ENCODE measurements at regions not wholly inside any gene's neighbourhood (a gene's known extent, or its start where the extent isn't known, plus 50 kb on each side); places are given as distances from the start of the nearest gene placed in this dataset.
"Not testable (repeated sequence)": the region's sequence is repeated elsewhere in the genome, so short reads cannot be mapped to it uniquely, and the experiment has no call there.

DNA sequence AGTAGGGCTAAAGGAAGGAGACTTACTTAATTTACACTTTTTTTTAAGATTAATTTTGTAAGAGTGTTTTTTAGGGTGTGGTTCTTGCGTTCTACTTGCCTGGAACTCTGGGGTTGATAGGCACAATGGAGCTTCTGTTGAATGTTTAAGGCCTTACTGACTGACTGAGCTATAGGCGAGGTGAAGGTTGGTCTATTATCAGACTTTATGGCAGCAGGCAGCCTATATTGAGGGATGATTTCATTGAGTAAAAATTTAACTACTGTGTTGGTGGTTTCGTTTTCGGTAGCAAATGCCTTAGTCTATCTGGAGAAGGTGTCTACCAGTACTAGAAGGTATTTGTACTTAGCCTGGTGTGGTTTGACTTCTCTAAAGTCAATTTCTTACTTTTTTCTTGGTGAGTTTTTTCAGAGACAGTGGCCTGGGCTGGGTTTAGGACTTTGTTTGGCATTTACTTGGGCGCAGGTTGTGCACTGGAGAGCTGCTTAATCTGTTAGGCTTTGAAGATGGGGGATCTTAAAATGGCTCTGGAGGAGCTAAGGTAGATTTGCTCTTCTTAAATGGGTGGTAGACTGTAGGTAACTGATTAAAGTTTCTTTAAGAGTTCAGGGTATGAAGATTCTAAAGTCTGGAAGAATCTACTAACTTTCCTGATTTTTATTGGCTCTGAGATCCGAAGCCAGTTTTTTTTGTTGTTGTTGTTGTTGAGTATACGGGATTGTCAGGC lies 164.5 kb upstream of the CCZ1B start:
- not testable (repeated sequence) for DNase-seq (ENCODE audit: low read depth in 2 of 2)

DNA sequence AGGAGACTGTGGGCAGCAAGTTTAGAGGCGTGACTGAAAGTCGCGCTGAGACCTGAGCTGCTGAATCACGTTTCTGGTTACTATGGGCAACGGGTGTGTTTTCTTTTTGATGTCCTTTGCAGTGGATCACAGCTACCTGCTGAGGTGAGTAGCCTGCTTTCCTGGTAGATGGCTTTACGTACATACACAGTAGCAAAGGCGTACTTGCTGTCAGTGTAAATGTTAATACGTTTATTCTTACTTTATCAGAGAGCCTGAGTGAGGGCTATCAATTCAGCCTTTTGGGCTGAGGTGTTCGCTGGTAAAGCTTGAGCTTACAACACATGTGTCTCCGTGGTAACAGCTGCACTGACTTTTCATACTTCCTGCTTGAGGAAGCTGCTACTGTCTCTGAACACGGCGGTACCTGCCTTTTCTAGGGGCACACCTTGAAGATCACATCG lies 165.1 kb upstream of the CCZ1B start:
- DNase-seq (ENCODE audit: low read depth in 2 of 2): peak in 1 of 2 donors; percentile 22

DNA sequence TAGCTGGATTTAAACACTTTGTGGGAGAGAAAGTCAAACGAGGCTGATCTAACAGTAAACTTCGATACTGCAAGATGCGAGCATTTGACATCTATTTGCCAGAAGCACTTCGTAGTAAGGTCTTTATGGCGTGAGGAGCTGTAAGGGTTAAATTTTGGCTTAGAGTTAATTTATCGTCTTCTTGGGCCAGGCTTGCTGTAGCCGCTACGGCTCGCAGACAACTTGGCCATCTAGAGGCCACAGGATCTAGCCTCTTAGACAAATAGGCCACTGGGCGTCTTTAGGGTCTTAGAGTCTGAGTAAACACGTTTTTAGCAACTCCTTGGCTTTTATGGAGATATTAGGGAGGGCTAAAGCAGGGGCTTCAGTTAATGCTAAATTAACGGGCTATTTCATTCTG lies 165.6 kb upstream of the CCZ1B start:
- not testable (repeated sequence) for DNase-seq (ENCODE audit: low read depth in 2 of 2)

DNA sequence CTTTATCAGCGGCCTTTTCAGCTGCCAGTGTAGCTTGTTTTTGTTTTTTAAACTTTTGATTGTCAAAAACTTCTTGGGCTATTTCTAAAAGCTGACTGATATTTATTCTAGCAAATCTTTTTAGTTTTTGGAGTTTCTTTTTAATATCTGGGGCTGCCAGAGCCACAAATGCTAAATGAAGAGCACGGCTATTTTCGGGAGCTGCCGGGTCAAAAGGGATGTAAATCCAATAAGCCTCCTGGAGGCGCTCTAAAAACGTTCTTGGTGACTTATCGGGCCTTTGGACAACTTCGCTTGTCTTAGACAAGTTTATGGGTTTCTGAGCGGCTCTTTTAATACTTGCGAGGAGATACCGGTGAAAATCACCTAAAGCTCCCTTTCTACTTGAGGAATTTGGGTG lies 166.1 kb upstream of the CCZ1B start:
- DNase-seq (ENCODE audit: low read depth in 2 of 2): not testable (repeated sequence)

DNA sequence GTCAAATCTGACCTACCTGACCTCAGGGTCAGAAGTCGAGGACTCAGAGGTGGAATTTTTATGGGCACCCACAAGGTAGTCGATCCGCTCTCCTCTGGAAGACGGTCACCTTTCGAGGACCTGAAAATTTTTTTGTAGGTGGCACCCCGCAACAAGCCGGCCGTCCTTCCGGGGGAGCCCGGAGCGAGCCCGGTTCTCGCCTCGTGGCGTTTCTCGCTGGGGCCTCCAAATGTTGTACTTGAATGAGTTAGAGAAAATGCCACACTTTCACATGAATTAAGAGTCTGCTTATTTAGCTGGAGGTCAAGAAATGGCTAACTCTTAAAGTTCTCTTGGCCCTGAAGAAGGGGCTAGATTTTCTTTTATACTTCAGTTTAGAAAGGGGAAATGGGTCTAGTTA lies 169.0 kb upstream of the CCZ1B start:
- DNase-seq (ENCODE audit: low read depth in 2 of 2): not testable (repeated sequence)

DNA sequence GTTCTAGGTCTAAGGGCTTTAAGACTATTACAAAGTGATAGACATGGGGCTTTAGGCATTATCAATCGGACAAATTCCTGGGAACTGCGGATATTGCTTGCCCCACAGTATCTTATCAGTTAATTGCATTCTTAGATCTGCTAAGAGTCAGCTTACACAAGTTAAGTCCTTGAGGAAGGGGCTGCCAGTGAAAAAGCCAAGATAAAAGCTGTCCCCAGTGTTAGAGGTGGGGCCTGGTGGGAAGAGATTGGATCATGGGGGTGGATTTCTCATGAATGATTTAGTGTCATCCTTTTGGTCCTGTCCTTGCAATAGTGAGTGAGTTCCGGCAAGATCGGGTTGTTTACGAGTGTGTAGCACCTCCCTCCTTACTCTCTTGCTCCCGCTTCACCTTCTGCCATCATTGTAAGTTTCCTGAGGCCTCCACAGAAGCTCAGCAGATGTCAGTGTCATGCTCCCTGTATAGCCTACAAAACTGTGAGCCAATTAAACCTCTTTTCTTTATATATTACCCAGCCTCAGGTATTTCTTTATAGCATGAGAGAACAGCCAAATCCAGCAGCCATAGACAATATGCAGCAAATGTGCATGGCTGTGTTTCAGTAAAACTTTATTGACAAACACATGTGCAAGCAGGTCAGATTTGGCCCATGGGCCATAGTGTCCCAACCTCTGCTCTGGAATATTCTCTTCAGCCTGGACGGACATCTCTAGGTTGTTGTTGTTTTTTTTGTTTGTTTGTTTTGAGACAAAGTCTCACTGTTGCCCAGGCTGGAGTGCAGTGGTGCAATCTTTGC lies 169.6 kb upstream of the CCZ1B start:
- not testable (repeated sequence) for DNase-seq (ENCODE audit: low read depth in 2 of 2)

DNA sequence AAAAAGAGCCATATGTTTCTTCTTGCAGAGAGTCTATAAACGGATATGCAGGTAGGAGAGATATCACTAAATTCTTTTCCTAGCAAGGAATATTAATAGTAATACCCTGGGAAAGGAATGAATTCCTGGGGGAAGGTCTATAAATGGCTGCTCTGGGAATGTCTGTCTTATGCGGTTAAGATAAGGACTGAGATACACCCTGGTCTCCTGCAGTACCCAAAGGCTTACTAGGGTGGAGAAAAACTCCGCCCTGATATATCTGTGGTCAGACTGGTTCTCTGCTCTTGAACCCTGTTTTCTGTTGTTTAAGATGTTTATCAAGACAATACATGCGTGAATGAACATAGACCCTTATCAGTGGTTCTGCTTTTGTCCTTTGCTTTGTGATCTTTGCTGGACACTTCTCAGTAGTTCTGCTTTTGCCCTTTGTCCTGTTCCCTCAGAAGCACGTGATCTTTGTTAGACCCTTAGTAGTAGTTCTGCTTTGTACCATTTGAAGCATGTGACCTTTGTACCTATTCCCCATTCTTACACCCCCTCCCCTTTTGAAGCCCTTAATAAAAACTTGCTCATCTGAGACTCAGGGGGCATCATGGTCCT lies 173.1 kb upstream of the CCZ1B start:
- DNase-seq (ENCODE audit: low read depth in 2 of 2): not testable (repeated sequence)

DNA sequence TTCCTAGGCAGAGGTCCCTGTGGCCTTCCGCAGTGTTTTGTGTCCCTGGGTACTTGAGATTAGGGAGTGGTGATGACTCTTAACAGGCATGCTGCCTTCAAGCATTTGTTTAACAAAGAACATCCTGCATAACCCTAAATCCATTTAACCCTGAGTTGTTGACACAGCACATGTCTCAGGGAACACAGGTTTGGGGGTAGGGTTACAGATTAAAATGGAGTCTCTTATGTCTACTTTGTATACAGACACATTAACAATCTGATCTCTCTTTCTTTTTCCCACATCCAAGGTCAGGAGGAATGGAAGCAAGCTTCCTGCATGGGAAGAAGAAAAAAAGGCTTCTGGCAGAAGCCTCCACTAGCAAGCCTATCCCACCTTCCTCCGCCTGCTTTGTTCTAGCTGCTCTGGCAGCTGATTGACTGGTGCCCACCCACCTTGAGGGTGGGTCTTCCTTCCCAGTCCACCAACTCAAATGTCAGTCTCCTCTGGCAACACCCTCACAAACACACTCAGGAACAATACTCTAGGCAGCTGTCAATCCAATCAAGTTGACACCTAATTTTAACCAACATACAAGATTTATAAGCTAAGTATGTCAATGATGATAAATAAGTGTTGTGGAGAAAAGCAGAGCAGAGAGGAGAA lies 176.5 kb upstream of the CCZ1B start:
- DNase-seq (ENCODE audit: low read depth in 2 of 2): no peak

DNA sequence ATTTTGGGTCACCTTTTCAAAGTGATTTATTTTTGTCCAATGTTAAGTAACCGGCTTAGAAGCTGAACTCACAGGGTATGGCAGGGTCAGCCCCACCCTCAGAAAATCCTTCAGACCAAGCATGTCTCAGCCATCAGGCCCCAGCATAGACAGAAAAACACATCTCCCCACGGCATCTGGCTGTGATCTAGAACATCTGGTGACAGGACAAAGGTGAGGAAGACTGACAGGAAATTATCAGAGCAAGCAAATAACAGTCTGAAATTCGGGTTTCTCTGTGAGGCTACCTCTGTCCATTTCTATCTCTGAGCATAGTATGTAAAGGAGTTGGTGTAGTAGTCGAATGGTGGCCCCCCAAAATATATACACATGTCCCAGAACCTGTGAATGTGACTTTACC lies 177.0 kb upstream of the C1GALT1 start:
- DNase-seq (ENCODE audit: low read depth in 2 of 2): no peak

DNA sequence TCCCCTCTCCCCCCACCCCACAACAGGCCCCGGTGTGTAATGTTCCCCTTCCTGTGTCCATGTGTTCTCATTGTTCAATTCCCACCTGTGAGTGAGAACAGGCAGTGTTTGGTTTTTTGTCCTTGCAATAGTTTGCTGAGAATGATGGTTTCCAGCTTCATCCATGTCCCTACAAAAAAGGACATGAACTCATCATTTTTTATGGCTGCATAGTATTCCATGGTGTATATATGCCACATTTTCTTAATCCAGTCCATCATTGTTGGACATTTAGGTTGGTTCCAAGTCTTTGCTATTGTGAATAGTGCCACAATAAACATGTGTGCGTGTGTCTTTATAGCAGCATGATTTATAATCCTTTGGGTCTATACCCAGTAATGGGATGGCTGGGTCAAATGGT lies 176.4 kb upstream of the C1GALT1 start:
- not testable (repeated sequence) for DNase-seq (ENCODE audit: low read depth in 2 of 2)

DNA sequence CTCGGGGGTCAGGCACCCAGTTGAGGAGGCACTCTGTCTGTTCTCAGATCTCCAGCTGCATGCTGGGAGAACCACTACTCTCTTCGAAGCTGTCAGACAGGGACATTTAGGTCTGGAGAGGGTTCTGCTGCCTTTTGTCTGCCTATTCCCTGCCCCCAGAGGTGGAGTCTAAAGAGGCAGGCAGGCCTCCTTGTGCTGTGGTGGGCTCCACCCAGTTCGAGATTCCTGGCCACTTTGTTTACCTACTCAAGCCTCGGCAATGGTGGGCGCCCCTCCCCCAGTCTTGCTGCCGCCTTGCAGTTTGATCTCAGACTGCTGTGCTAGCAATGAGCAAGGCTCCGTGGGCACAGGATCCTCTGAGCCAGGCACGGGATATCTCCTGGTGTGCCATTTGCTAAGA lies 171.1 kb upstream of the C1GALT1 start:
- not testable (repeated sequence) for DNase-seq (ENCODE audit: low read depth in 2 of 2)

DNA sequence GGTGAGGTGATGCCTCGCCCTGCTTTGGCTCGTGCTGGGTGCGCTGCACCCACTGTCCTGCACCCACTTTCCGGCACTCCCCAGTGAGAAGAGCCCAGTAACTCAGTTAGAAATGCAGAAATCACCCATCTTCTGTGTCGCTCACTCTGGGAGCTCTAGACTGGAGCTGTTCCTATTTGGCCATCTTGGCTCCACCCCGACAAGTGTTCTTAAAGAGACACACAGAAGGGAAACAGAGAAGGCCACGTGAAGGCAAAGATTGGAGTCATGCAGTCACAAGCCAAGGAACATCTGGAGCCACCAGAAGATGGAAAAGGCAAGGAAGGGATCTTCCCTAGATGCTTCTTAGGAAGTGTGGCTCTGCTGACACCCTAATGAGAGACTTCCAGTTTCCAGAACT lies 170.6 kb upstream of the C1GALT1 start:
- not testable (repeated sequence) for DNase-seq (ENCODE audit: low read depth in 2 of 2)

DNA sequence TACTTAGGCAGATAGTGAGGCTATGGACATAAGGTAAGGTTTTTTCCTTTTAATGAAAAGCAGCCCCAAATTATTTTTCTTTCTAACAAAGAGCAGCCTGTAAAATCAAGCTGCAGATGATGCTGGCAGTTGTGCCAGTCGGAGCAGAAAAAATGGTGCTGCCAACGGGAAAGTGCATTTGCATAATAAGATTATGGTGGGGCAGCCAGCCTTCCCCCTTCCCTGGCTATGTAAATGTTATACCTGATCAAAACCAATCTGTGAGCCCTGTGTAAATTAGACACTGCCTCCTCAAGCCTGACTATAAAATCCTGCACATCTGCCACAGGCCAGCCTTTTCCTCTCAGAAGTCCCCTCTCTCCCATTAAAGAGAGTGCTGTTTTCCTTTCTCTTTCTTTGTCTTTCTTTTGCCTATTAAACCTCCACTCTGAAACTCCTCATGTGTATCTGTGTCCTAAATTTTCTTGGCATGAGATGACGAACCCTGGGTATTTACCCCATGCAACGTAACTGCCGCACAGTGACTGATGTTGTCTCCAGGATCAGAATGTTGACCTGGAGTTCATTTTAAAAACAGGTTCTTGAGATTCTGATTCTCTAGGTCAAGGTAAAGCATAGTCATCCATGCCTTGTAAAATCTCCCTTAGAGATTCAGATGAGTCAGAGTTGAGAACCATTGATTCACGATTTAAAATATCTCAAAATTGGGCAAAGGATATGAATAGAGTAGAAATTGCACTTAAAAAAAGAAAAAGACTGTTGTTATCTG lies 167.3 kb upstream of the C1GALT1 start:
- no peak for DNase-seq (ENCODE audit: low read depth in 2 of 2)

DNA sequence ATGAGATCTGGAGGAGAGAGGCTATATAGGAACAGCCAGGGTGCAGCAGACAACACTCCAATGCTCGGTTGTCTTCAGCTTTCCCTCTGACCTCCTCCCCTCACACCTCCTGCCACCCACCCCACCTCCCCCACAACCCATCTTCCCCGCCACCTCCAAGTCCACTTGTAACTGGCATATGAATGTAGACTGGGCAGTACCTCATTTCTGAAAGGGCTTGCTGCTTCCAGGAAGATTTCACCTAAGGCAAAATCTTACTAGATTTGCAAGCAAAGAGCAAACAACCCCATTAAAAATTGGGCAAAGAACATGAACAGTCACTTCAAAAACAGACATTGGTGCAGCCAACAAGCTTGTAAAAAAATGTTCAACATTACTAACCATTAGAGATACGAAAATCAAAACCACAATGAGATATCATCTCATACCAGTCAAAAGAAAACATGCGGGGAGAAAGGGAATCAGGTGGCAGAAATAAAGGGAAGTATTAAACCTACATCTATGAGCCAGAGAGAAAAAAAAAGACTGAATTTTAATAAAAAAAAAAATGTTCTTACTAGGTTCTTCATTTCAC lies 164.6 kb upstream of the C1GALT1 start:
- no peak for DNase-seq (ENCODE audit: low read depth in 2 of 2)

DNA sequence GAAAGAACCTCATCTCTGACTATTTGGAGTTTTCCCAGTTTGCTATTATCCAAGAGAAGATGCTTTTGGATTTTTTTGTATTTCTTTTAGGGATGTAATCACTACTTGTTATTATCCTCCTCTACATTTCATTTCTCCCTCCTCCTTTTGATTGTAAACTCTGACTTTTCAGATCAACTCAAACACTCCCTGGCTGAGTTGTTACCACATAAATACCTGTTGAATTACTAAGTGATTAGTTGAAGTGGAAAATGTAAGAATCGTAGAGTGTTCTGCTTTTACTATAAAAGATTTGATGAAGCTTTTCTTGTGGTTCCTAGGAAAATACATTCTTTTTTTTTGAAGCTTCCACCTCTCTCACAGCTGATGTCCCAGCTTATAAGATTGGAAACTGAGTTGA lies 164.1 kb upstream of the C1GALT1 start:
- DNase-seq (ENCODE audit: low read depth in 2 of 2): no peak

DNA sequence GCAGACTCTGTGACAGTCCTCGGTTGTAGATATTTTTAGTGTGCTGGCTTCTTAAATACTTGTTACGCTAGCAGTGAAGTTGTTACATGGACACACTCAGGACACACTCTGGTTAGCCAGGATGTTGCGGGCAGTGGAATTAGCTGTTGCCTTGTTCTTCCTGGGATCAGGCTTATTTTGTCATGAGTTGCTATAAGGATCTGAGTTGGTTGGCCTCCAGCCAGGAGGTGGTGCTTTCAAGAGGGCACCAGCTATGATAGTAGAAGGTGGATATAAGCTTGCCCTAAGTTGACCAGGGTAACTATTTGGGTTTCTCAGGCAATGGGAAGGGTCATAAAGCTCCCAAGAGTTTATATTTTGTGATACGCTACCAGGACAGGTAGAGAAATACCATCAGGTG lies 150.1 kb upstream of the C1GALT1 start:
- no peak for DNase-seq (ENCODE audit: low read depth in 2 of 2)

DNA sequence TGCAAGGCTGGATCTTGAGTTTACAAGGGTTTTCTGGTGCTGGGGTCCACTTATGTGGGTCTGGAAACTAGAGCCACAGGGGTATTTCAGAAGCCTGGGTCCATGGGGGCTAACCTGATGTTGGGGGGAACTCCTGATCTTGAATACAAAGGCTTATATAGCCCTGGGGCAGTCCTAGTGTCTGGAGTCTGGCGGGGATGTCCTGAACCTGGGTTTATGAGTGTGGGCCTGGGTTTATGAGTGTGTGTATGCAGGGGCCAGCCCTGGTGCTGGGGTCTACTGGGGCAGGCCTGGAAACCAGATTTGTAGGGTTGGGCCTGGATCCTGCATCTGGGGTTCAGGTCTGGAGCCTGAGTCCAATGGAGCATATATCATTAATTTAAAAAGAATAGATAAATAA lies 146.5 kb upstream of the C1GALT1 start:
- no peak for DNase-seq (ENCODE audit: low read depth in 2 of 2)

DNA sequence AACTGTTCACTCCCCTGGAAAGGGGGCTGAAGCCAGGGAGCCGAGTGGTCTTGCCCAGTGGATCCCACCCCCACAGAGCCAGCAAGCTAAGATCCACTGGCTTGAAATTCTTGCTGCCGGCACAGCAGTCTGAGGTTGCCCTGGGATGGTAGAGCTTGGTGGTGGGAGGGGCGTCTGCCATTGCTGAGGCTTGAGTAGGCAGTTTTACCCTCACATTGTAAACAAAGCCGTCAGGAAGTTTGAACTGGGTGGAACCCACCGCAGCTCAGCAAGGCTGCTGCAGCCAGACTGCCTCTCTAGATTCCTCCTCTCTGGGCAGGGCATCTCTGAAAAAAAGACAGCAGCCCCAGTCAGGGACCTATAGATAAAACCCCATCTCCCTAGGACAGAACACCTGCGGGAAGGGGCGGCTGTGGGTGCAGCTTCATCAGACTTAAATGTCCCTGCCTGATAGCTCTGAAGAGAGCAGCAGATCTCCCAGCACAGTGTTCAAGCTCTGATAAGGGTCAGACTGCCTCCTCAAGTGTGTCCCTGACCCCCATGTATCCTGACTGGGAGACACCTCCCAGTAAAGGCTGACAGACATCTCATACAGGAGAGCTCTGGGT lies 140.0 kb upstream of the C1GALT1 start:
- DNase-seq (ENCODE audit: low read depth in 2 of 2): not testable (repeated sequence)

DNA sequence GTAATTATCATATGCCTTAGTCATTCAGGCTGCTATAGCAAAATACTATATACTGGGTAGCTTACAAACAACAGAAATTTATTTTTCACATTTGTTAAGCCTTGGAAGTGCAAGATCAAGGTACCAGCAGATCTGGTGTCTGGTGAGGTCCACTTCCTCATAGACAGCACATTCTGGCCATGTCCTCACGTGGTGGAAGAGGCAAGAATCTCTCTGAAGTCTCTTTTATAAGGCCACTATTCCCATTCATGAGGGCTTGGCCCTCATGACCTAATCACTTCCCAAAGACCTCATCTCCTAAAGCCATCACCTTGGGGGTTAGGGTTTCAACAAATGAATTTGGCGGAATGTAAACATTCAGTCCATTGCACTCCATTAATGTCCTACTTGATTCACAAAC lies 137.5 kb upstream of the C1GALT1 start:
- no peak for DNase-seq (ENCODE audit: low read depth in 2 of 2)

DNA sequence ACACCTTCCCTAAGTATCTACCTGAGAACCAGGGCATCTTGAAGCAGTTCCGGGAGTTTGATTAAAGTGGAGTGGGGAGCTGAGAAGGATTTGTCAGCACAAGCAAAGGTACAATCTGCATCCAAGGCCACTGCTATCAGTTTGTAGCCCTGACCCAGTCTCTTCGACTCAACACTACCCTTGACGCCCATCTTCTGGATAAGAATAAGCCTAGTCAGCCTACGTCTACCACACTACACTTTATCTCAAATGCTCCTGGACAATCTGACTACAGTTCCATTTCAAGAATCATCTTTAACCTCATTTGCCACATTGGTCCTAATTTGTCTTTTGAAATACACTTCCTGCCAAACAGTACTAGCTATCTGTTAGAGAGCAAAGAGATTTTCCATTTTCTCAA lies 134.1 kb upstream of the C1GALT1 start:
- no peak for DNase-seq (ENCODE audit: low read depth in 2 of 2)
